ENCODE measurements at regions not wholly inside any gene's neighbourhood (a gene's known extent, or its start where the extent isn't known, plus 50 kb on each side); places are given as distances from the start of the nearest gene placed in this dataset.

GRCh38 chr10:78255796-78256638 lies 222.4 kb downstream of the RPS24 start:
- Mint-ChIP-seq H3K36me3 (no peaks in the 10 kb centered on the region), H3K27ac (no peak overlapping the region), H3K4me1 (peaks cover 5 to 13% of the 10 kb centered on the region in 2 donors), H3K4me3 (no peak overlapping the region), H3K9me3 (no peaks in the 10 kb centered on the region), H3K27me3 (ENCODE audit: low read depth in 3 of 3) (peaks cover 3 to 8% (median 8%) of the 10 kb centered on the region in 3 donors)
- DNase-seq, result no peak

GRCh38 chr10:78258323-78259030 lies 224.8 kb downstream of the RPS24 start:
- Mint-ChIP-seq H3K27ac (no peak overlapping the region), H3K9me3 (no peaks in the 10 kb centered on the region), H3K36me3 (no peaks in the 10 kb centered on the region), H3K4me3 (no peak overlapping the region), H3K4me1 (no peaks in the 10 kb centered on the region), H3K27me3 (ENCODE audit: low read depth in 3 of 3) (peaks cover 5 to 8% (median 8%) of the 10 kb centered on the region in 3 donors)
- DNase-seq, result no peak

- Mint-ChIP-seq H3K27ac (no peak overlapping the region), H3K36me3 (no peaks in the 10 kb centered on the region), H3K9me3 (no peaks in the 10 kb centered on the region), H3K4me3 (no peak overlapping the region), H3K4me1 (no peaks in the 10 kb centered on the region), H3K27me3 (ENCODE audit: low read depth in 3 of 3) (peaks cover 5 to 10% (median 8%) of the 10 kb centered on the region in 3 donors)
- DNase-seq, result no peak
Observed at GRCh38 chr10:78259391-78259790, 225.7 kb downstream of the RPS24 start.

- H3K4me1 Mint-ChIP-seq, result no peaks in the 10 kb centered on the region
- no peak for DNase-seq
- H3K27me3 Mint-ChIP-seq (ENCODE audit: low read depth in 3 of 3), result peaks cover 2 to 12% (median 8%) of the 10 kb centered on the region in 3 donors
- H3K36me3 Mint-ChIP-seq, result no peaks in the 10 kb centered on the region
- H3K27ac Mint-ChIP-seq, result no peak overlapping the region
- no peaks in the 10 kb centered on the region for H3K9me3 Mint-ChIP-seq
- H3K4me3 Mint-ChIP-seq, result no peak overlapping the region
Observed at GRCh38 chr10:78260141-78260540, 226.5 kb downstream of the RPS24 start.

DNA sequence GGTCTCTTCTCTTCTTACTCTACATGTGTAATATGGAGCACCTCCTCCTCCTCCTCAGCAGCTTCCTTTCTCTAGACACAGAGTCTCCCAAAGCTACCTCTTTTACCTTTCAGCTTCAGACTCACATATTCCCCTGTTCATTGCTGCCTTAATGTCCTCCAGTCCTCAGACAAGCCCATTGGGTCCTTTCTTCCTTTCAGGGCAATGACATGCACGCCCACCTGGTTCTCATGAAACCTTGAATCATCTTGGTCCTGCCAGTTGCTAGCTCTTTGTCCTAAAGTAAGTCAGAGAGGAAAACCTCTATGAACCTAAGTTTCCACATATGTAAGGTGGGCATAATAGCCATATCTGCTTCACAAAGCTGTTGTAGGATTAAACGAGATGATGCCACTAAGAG lies 227.0 kb downstream of the RPS24 start:
- Mint-ChIP-seq H3K9me3 (no peaks in the 10 kb centered on the region), H3K36me3 (no peaks in the 10 kb centered on the region), H3K27me3 (ENCODE audit: low read depth in 3 of 3) (peaks cover 2 to 9% (median 8%) of the 10 kb centered on the region in 3 donors), H3K27ac (no peak overlapping the region), H3K4me3 (no peak overlapping the region), H3K4me1 (no peaks in the 10 kb centered on the region)
- DNase-seq, result no peak

DNA sequence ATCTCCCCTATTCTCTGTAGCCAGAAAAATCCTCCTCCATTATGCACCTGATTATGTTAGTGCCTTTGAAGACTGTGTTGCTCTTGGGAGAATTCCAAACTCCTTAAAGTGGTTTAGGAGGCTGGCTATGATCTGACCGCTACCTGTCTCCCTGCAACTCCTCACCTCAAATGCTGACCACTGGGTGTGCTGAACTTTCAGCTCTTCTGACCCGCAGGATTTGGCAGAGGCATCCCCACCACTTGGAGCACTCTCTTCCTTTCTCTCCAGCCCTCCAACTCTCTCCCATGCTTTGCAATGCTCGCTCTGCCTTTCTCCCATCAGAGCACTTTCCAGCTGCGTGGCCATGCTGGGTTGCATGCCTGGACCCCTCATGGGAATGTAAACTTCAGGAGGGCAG lies 227.6 kb downstream of the RPS24 start:
- H3K4me3 Mint-ChIP-seq, result no peak overlapping the region
- H3K4me1 Mint-ChIP-seq, result no peaks in the 10 kb centered on the region
- DNase-seq, result no peak
- no peaks in the 10 kb centered on the region for H3K9me3 Mint-ChIP-seq
- H3K36me3 Mint-ChIP-seq, result no peaks in the 10 kb centered on the region
- peaks cover 2 to 10% (median 8%) of the 10 kb centered on the region in 3 donors for H3K27me3 Mint-ChIP-seq (ENCODE audit: low read depth in 3 of 3)
- H3K27ac Mint-ChIP-seq, result no peak overlapping the region

- Mint-ChIP-seq H3K9me3 (no peaks in the 10 kb centered on the region), H3K36me3 (no peaks in the 10 kb centered on the region), H3K4me1 (no peaks in the 10 kb centered on the region), H3K27me3 (ENCODE audit: low read depth in 3 of 3) (peaks cover 4 to 11% (median 9%) of the 10 kb centered on the region in 3 donors), H3K27ac (no peak overlapping the region), H3K4me3 (no peak overlapping the region)
- DNase-seq, result no peak
Observed at GRCh38 chr10:78262860-78263259, 229.2 kb downstream of the RPS24 start.

- Mint-ChIP-seq H3K9me3 (no peaks in the 10 kb centered on the region), H3K36me3 (no peaks in the 10 kb centered on the region), H3K4me1 (no peaks in the 10 kb centered on the region), H3K4me3 (no peak overlapping the region), H3K27ac (no peak overlapping the region), H3K27me3 (ENCODE audit: low read depth in 3 of 3) (peaks cover 4 to 11% (median 9%) of the 10 kb centered on the region in 3 donors)
- no peak for DNase-seq
Observed at GRCh38 chr10:78263521-78263988, 229.9 kb downstream of the RPS24 start.

- Mint-ChIP-seq H3K36me3 (no peaks in the 10 kb centered on the region), H3K4me3 (no peak overlapping the region), H3K9me3 (no peaks in the 10 kb centered on the region), H3K27me3 (ENCODE audit: low read depth in 3 of 3) (peaks cover 4 to 11% (median 8%) of the 10 kb centered on the region in 3 donors), H3K27ac (no peak overlapping the region), H3K4me1 (no peaks in the 10 kb centered on the region)
- DNase-seq, result no peak
Observed at GRCh38 chr10:78264361-78264760, 230.7 kb downstream of the RPS24 start.

- Mint-ChIP-seq H3K27ac (peak overlapping the region in 2 of 6 donors; percentile 14 to 47), H3K36me3 (no peaks in the 10 kb centered on the region), H3K27me3 (ENCODE audit: low read depth in 3 of 3) (peaks cover 4 to 8% (median 5%) of the 10 kb centered on the region in 3 donors), H3K4me3 (no peak overlapping the region), H3K9me3 (no peaks in the 10 kb centered on the region), H3K4me1 (no peaks in the 10 kb centered on the region)
- no peak for DNase-seq
Observed at GRCh38 chr10:78266741-78267469, 233.2 kb downstream of the RPS24 start.

DNA sequence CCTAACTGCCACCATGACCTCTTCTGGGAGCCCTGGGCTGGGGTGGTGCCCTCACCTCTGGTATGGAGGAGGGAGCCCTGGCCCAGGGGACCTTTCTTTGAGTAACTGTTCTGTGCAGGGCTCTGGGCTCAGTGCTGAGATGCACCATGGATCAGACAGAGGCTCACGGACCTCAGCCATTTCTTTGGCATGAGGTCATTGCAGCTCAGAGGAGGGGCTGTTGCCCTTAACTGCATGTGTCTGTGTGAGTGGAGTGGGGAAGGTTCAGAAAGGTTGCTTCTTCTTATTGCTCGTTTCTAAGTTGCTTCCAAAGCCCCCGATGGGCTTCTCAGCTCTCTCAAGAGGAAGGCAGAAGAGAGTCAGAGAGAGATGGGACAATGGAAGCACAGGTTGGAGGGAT lies 233.9 kb downstream of the RPS24 start:
- peaks cover 5 to 8% (median 5%) of the 10 kb centered on the region in 3 donors for H3K27me3 Mint-ChIP-seq (ENCODE audit: low read depth in 3 of 3)
- H3K4me3 Mint-ChIP-seq, result no peak overlapping the region
- H3K4me1 Mint-ChIP-seq, result no peaks in the 10 kb centered on the region
- H3K27ac Mint-ChIP-seq, result no peak overlapping the region
- no peaks in the 10 kb centered on the region for H3K36me3 Mint-ChIP-seq
- DNase-seq, result no peak
- no peaks in the 10 kb centered on the region for H3K9me3 Mint-ChIP-seq

- H3K27me3 Mint-ChIP-seq (ENCODE audit: low read depth in 3 of 3), result peaks cover 5% of the 10 kb centered on the region in 3 donors
- no peak overlapping the region for H3K4me3 Mint-ChIP-seq
- DNase-seq, result no peak
- no peak overlapping the region for H3K27ac Mint-ChIP-seq
- no peaks in the 10 kb centered on the region for H3K4me1 Mint-ChIP-seq
- no peaks in the 10 kb centered on the region for H3K9me3 Mint-ChIP-seq
- H3K36me3 Mint-ChIP-seq, result no peaks in the 10 kb centered on the region
Observed at GRCh38 chr10:78269060-78269459, 235.4 kb downstream of the RPS24 start.

DNA sequence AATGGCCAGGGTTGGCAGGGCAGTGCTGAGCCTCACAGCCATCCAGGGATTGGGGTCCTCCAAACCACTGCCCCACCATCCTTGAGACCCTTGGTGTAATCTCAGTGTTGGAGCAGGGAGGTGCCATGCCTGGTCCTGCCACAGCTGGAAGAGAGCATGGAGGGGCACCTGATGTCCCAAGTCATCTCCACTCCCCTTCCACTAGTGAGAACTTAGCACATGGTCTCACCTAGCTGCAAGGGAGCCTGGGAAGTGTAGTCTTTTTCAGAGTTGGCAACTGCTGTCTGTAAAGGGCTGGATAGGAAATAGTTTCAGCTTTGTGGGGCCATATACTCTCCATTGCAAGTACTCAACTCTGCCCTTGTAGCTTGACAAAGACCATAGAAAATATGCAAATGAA lies 238.7 kb downstream of the RPS24 start:
- peaks cover 2 to 8% (median 3%) of the 10 kb centered on the region in 3 donors for H3K27me3 Mint-ChIP-seq (ENCODE audit: low read depth in 3 of 3)
- no peaks in the 10 kb centered on the region for H3K36me3 Mint-ChIP-seq
- no peak overlapping the region for H3K27ac Mint-ChIP-seq
- H3K9me3 Mint-ChIP-seq, result no peaks in the 10 kb centered on the region
- DNase-seq, result no peak
- H3K4me3 Mint-ChIP-seq, result no peak overlapping the region
- peaks cover 0 to 4% of the 10 kb centered on the region in 2 donors for H3K4me1 Mint-ChIP-seq

DNA sequence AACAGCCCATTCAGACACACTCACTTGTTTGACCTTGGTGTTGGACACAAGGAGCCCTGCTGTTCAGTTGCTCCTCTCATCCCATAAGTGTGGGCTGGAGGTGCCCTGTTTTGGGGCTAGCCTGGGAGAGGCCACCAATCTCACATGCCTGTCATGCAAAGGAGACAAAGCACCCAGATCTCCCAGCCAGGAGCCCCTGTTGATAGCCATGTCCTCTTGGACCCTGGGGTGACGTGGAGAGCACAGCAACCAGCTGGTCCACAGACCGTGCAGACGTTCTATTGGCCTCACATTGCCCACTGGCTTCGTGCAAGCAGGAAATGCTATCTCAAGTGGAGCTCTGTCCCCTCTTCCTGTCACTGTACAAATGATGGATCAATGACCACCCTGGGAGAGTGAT lies 240.8 kb downstream of the RPS24 start:
- Mint-ChIP-seq H3K27ac (no peak overlapping the region), H3K36me3 (no peaks in the 10 kb centered on the region), H3K27me3 (ENCODE audit: low read depth in 3 of 3) (peaks cover 2 to 8% (median 3%) of the 10 kb centered on the region in 3 donors), H3K9me3 (no peaks in the 10 kb centered on the region), H3K4me1 (peaks cover 0 to 4% of the 10 kb centered on the region in 2 donors), H3K4me3 (no peak overlapping the region)
- no peak for DNase-seq
